Gastrocnemius medialis (tissue), 4 donors: ENCODE measurements at regions not wholly inside any gene's neighbourhood (a gene's known extent, or its start where the extent isn't known, plus 50 kb on each side); places are given as distances from the start of the nearest gene placed in this dataset.

Source experiments
- POLR2A ChIP-seq, 2 donors: fragments of 450-650 bp; IDR thresholded peaks; one replicate each; pipeline ENCODE4 v1.6.1; 2017; ENCODE audit warnings: antibody characterized with exemption in 2 of 2, mild to moderate bottlenecking in 2 of 2, moderate library complexity in 2 of 2
- TF ChIP-seq, protein P1 (sequence below), 5 experiments: fragments of 450-650 bp in 3 of 5; fragments of 200-600 bp in 2 of 5; sonication (generic) in 2 of 5; IDR thresholded peaks in 4 of 5; conservative IDR thresholded peaks in 1 of 5; 1 replicate in 4 of 5; 2 replicates in 1 of 5; pipeline ENCODE4 v1.5.1; 2016 to 2019; ENCODE audit warnings: antibody characterized with exemption in 5 of 5, mild to moderate bottlenecking in 3 of 5, moderate library complexity in 3 of 5

DNA sequence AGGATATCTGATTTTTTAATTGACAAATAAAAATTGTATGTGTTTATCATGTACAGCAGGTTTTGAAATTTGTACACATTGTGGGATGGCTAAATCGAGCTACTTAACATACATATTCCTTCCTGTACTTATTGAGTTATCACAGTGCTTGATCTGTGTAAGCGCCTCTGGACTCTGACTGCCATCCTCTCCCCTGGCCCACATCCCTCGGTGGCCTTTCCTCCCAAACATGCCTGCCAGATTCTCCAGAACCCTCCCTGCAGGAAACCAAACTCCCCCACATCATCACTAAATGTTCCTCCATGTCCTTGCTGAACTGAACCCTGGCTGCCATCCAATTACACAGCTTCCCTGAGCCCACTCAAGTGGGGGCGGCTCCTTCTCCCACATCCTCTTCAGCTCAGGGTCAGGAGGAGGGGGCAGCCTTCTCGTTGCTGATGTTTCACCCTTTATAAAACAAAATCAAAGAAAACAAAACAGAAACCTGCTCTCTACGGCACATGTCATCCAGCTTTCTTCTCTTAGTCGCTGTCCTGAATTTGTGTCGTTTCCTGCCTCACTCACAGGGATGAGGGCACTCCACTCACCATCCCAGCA, 97.1 kb upstream of the SPATA13 start:
- TF ChIP-seq, protein P1, sequence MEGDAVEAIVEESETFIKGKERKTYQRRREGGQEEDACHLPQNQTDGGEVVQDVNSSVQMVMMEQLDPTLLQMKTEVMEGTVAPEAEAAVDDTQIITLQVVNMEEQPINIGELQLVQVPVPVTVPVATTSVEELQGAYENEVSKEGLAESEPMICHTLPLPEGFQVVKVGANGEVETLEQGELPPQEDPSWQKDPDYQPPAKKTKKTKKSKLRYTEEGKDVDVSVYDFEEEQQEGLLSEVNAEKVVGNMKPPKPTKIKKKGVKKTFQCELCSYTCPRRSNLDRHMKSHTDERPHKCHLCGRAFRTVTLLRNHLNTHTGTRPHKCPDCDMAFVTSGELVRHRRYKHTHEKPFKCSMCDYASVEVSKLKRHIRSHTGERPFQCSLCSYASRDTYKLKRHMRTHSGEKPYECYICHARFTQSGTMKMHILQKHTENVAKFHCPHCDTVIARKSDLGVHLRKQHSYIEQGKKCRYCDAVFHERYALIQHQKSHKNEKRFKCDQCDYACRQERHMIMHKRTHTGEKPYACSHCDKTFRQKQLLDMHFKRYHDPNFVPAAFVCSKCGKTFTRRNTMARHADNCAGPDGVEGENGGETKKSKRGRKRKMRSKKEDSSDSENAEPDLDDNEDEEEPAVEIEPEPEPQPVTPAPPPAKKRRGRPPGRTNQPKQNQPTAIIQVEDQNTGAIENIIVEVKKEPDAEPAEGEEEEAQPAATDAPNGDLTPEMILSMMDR (IDR thresholded peaks at IDR 0.05 in 4 of 5, conservative IDR thresholded peaks at IDR 0.05 in 1 of 5) = no peak
- TF ChIP-seq POLR2A (IDR thresholded peaks at IDR 0.05) = no peak
